Activated CD4-positive, alpha-beta T cell treated with anti-CD3 and anti-CD28 coated beads, Interleukin-2, Interleukin-6, amounts not matched to agents 100 ng/mL and 50 ng/mL, durations not matched to agents 16 hours and 8 hours (primary cell): ENCODE measurements at regions not wholly inside any gene's neighbourhood (a gene's known extent, or its start where the extent isn't known, plus 50 kb on each side); places are given as distances from the start of the nearest gene placed in this dataset.
"Not testable (repeated sequence)": the region's sequence is repeated elsewhere in the genome, so short reads cannot be mapped to it uniquely, and the experiment has no call there.

ENCODE experiments used
- DNase-seq: peaks from one replicate; pipeline ENCODE4 v3.0.0-alpha.2; 2020

GRCh38 chr1:219713981-219714381 lies 101.1 kb upstream of the ZC3H11B start:
- no peak for DNase-seq

GRCh38 chr1:219712506-219712905 lies 99.6 kb upstream of the ZC3H11B start:
- DNase-seq: no peak

- peak; percentile 28 for DNase-seq
These were observed 97.8 kb upstream of the ZC3H11B start for GRCh38 chr1:219710529-219711194.

GRCh38 chr1:219708919-219709543 lies 96.1 kb upstream of the ZC3H11B start:
- DNase-seq: no peak

- not testable (repeated sequence) for DNase-seq
These were observed 95.0 kb upstream of the ZC3H11B start for GRCh38 chr1:219707885-219708284.

GRCh38 chr1:219704331-219704730 lies 91.4 kb upstream of the ZC3H11B start:
- not testable (repeated sequence) for DNase-seq

GRCh38 chr1:219703368-219703639 lies 90.4 kb upstream of the ZC3H11B start:
- no peak for DNase-seq

GRCh38 chr1:219701476-219701875 lies 88.6 kb upstream of the ZC3H11B start:
- DNase-seq: no peak

- no peak for DNase-seq
These were observed 87.0 kb upstream of the ZC3H11B start for GRCh38 chr1:219699870-219700269.

GRCh38 chr1:219697682-219698081 lies 84.8 kb upstream of the ZC3H11B start:
- DNase-seq: no peak

GRCh38 chr1:219692981-219693380 lies 80.1 kb upstream of the ZC3H11B start:
- DNase-seq: no peak

- no peak for DNase-seq
These were observed 76.9 kb upstream of the ZC3H11B start for GRCh38 chr1:219689774-219690173.

GRCh38 chr1:219687779-219688178 lies 74.9 kb upstream of the ZC3H11B start:
- DNase-seq: no peak

- no peak for DNase-seq
These were observed 73.3 kb upstream of the ZC3H11B start for GRCh38 chr1:219686171-219686570.

- DNase-seq: no peak
These were observed 69.9 kb upstream of the ZC3H11B start for GRCh38 chr1:219682788-219683187.

GRCh38 chr1:219681876-219682275 lies 69.0 kb upstream of the ZC3H11B start:
- no peak for DNase-seq

- no peak for DNase-seq
These were observed 63.3 kb upstream of the ZC3H11B start for GRCh38 chr1:219676012-219676765.

GRCh38 chr1:219670426-219671149 lies 57.7 kb upstream of the ZC3H11B start:
- DNase-seq: no peak

- DNase-seq: no peak
These were observed 56.7 kb upstream of the ZC3H11B start for GRCh38 chr1:219669556-219669955.

GRCh38 chr1:219669042-219669441 lies 56.1 kb upstream of the ZC3H11B start:
- DNase-seq: no peak

- no peak for DNase-seq
These were observed 55.5 kb upstream of the ZC3H11B start for GRCh38 chr1:219668446-219668845.

- no peak for DNase-seq
These were observed 53.3 kb upstream of the ZC3H11B start for GRCh38 chr1:219666242-219666641.

GRCh38 chr1:219665089-219665488 lies 52.2 kb upstream of the ZC3H11B start:
- DNase-seq: no peak
